ENCODE measurements at regions not wholly inside any gene's neighbourhood (a gene's known extent, or its start where the extent isn't known, plus 50 kb on each side); places are given as distances from the start of the nearest gene placed in this dataset.

DNA sequence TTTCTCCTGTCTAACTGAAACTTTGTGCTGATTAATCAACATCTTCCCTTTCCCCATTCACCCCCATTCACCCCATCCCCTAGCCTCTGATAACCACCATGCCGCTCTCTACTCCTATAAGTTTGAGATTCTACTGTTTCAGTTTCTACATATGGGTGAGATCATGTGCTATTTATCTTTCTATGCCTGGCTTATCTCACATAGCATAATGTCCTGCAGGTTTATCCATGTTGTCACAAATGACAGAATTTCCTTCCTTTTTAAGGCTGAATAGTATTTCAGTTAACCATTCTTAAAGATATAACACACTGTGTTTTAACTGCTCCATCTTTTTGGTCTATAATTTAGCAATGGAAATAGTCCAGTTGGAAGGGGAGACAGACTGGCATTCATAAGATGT, 205.1 kb downstream of the SNCAIP start (continued):
- TF ChIP-seq MXD4 (CRISPR knock-in tag; IDR thresholded peaks at IDR 0.05; ENCODE audit: borderline replicate concordance) (no peak), FOXJ3 (CRISPR knock-in tag; IDR thresholded peaks at IDR 0.05; ENCODE audit: borderline replicate concordance) (no peak), IRF2 (CRISPR knock-in tag; IDR thresholded peaks at IDR 0.05; ENCODE audit: borderline replicate concordance, low read depth) (no peak)
- TF ChIP-seq, protein P1, sequence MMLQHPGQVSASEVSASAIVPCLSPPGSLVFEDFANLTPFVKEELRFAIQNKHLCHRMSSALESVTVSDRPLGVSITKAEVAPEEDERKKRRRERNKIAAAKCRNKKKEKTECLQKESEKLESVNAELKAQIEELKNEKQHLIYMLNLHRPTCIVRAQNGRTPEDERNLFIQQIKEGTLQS (CRISPR knock-in tag; conservative IDR thresholded peaks at IDR 0.05) = no peak
- TF ChIP-seq, protein P2, sequence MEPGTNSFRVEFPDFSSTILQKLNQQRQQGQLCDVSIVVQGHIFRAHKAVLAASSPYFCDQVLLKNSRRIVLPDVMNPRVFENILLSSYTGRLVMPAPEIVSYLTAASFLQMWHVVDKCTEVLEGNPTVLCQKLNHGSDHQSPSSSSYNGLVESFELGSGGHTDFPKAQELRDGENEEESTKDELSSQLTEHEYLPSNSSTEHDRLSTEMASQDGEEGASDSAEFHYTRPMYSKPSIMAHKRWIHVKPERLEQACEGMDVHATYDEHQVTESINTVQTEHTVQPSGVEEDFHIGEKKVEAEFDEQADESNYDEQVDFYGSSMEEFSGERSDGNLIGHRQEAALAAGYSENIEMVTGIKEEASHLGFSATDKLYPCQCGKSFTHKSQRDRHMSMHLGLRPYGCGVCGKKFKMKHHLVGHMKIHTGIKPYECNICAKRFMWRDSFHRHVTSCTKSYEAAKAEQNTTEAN (CRISPR knock-in tag; IDR thresholded peaks at IDR 0.05) = no peak
- TF ChIP-seq, protein P3, sequence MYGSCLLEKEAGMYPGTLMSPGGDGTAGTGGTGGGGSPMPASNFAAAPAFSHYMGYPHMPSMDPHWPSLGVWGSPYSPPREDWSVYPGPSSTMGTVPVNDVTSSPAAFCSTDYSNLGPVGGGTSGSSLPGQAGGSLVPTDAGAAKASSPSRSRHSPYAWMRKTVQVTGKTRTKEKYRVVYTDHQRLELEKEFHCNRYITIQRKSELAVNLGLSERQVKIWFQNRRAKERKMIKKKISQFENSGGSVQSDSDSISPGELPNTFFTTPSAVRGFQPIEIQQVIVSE (CRISPR knock-in tag; IDR thresholded peaks at IDR 0.05; ENCODE audit: borderline replicate concordance) = no peak
- TF ChIP-seq, protein P4, sequence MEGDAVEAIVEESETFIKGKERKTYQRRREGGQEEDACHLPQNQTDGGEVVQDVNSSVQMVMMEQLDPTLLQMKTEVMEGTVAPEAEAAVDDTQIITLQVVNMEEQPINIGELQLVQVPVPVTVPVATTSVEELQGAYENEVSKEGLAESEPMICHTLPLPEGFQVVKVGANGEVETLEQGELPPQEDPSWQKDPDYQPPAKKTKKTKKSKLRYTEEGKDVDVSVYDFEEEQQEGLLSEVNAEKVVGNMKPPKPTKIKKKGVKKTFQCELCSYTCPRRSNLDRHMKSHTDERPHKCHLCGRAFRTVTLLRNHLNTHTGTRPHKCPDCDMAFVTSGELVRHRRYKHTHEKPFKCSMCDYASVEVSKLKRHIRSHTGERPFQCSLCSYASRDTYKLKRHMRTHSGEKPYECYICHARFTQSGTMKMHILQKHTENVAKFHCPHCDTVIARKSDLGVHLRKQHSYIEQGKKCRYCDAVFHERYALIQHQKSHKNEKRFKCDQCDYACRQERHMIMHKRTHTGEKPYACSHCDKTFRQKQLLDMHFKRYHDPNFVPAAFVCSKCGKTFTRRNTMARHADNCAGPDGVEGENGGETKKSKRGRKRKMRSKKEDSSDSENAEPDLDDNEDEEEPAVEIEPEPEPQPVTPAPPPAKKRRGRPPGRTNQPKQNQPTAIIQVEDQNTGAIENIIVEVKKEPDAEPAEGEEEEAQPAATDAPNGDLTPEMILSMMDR (IDR thresholded peaks at IDR 0.05) = no peak
- TF ChIP-seq, protein P5, sequence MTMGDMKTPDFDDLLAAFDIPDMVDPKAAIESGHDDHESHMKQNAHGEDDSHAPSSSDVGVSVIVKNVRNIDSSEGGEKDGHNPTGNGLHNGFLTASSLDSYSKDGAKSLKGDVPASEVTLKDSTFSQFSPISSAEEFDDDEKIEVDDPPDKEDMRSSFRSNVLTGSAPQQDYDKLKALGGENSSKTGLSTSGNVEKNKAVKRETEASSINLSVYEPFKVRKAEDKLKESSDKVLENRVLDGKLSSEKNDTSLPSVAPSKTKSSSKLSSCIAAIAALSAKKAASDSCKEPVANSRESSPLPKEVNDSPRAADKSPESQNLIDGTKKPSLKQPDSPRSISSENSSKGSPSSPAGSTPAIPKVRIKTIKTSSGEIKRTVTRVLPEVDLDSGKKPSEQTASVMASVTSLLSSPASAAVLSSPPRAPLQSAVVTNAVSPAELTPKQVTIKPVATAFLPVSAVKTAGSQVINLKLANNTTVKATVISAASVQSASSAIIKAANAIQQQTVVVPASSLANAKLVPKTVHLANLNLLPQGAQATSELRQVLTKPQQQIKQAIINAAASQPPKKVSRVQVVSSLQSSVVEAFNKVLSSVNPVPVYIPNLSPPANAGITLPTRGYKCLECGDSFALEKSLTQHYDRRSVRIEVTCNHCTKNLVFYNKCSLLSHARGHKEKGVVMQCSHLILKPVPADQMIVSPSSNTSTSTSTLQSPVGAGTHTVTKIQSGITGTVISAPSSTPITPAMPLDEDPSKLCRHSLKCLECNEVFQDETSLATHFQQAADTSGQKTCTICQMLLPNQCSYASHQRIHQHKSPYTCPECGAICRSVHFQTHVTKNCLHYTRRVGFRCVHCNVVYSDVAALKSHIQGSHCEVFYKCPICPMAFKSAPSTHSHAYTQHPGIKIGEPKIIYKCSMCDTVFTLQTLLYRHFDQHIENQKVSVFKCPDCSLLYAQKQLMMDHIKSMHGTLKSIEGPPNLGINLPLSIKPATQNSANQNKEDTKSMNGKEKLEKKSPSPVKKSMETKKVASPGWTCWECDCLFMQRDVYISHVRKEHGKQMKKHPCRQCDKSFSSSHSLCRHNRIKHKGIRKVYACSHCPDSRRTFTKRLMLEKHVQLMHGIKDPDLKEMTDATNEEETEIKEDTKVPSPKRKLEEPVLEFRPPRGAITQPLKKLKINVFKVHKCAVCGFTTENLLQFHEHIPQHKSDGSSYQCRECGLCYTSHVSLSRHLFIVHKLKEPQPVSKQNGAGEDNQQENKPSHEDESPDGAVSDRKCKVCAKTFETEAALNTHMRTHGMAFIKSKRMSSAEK (CRISPR knock-in tag; IDR thresholded peaks at IDR 0.05; ENCODE audit: borderline replicate concordance) = no peak

DNA sequence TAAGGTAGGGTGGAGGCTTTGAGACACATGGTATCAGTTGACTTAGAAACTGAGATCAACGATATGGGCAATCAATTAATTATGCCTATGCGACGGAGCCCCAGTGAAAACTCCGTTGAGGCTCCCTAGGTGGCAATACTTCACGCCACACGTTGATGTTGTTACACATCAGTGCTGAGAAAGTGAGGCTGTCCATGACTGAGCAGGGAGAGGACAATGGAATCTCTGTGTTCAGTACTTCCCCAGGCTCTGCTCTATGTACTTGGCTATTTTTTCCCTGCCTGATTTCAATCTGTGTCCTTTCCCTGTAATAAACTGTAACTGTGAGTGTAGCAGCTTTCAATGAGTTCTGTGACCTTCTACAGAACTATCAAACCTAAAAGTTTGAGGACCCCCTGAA, 211.7 kb downstream of the SNCAIP start:
- Mint-ChIP-seq H3K4me3 (no peak overlapping the region), H3K4me1 (no peaks in the 10 kb centered on the region), H3K9me3 (peaks cover 27% of the 10 kb centered on the region), H3K36me3 (no peaks in the 10 kb centered on the region), H3K27ac (no peak overlapping the region), H3K27me3 (ENCODE audit: low read depth) (no peaks in the 10 kb centered on the region)
- TF ChIP-seq, protein P1 (CRISPR knock-in tag; conservative IDR thresholded peaks at IDR 0.05) = no peak
- TF ChIP-seq RORB (CRISPR knock-in tag; IDR thresholded peaks at IDR 0.05) = no peak
- no peak for TF ChIP-seq ATF1 (CRISPR knock-in tag; IDR thresholded peaks at IDR 0.05)
- TF ChIP-seq, protein P6, sequence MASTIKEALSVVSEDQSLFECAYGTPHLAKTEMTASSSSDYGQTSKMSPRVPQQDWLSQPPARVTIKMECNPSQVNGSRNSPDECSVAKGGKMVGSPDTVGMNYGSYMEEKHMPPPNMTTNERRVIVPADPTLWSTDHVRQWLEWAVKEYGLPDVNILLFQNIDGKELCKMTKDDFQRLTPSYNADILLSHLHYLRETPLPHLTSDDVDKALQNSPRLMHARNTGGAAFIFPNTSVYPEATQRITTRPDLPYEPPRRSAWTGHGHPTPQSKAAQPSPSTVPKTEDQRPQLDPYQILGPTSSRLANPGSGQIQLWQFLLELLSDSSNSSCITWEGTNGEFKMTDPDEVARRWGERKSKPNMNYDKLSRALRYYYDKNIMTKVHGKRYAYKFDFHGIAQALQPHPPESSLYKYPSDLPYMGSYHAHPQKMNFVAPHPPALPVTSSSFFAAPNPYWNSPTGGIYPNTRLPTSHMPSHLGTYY (CRISPR knock-in tag; IDR thresholded peaks at IDR 0.05) = no peak
- TF ChIP-seq, protein P7, sequence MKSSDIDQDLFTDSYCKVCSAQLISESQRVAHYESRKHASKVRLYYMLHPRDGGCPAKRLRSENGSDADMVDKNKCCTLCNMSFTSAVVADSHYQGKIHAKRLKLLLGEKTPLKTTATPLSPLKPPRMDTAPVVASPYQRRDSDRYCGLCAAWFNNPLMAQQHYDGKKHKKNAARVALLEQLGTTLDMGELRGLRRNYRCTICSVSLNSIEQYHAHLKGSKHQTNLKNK (CRISPR knock-in tag; IDR thresholded peaks at IDR 0.05) = no peak
- no peak for TF ChIP-seq EMX1 (CRISPR knock-in tag; IDR thresholded peaks at IDR 0.05)
- TF ChIP-seq GTF2I (CRISPR knock-in tag; conservative IDR thresholded peaks at IDR 0.05) = no peak
- TF ChIP-seq SMAD4 (CRISPR knock-in tag; IDR thresholded peaks at IDR 0.05) = no peak
- TF ChIP-seq, protein P8, sequence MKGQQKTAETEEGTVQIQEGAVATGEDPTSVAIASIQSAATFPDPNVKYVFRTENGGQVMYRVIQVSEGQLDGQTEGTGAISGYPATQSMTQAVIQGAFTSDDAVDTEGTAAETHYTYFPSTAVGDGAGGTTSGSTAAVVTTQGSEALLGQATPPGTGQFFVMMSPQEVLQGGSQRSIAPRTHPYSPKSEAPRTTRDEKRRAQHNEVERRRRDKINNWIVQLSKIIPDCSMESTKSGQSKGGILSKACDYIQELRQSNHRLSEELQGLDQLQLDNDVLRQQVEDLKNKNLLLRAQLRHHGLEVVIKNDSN (CRISPR knock-in tag; IDR thresholded peaks at IDR 0.05) = no peak
- no peak for TF ChIP-seq HMGA2 (CRISPR knock-in tag; IDR thresholded peaks at IDR 0.05)
- TF ChIP-seq TCF7 (CRISPR knock-in tag; IDR thresholded peaks at IDR 0.05; ENCODE audit: low read depth) = no peak
- ChIA-PET POLR2A (no interaction called here), CTCF (no interaction called here)
- DNase-seq (ENCODE audit: low spot score) = no peak
- ATAC-seq = no peak

Measured in WTC11 (cell line).